COLO668 (cell line): ENCODE measurements at regions not wholly inside any gene's neighbourhood (a gene's known extent, or its start where the extent isn't known, plus 50 kb on each side); places are given as distances from the start of the nearest gene placed in this dataset.

Experiments used
- DNase-seq: peaks from one replicate; lab custom pipeline; 2025; ENCODE audit not compliant: unreplicated experiment; lab: John Stamatoyannopoulos, UW

- no peak for DNase-seq
These were observed 384.1 kb upstream of the PLXNA2 start for GRCh38 chr1:208628022-208628914.

GRCh38 chr1:208631092-208631491 lies 386.9 kb upstream of the PLXNA2 start:
- no peak for DNase-seq

GRCh38 chr1:208631506-208631905 lies 387.3 kb upstream of the PLXNA2 start:
- DNase-seq, result no peak

GRCh38 chr1:208634346-208635140 lies 390.4 kb upstream of the PLXNA2 start:
- DNase-seq, result no peak

GRCh38 chr1:208637181-208637580 lies 393.0 kb upstream of the PLXNA2 start:
- no peak for DNase-seq

GRCh38 chr1:208639382-208639781 lies 395.2 kb upstream of the PLXNA2 start:
- DNase-seq, result no peak

GRCh38 chr1:208640295-208640694 lies 396.1 kb upstream of the PLXNA2 start:
- DNase-seq, result no peak

GRCh38 chr1:208641579-208642280 lies 397.5 kb upstream of the PLXNA2 start:
- DNase-seq, result no peak

- no peak for DNase-seq
These were observed 398.9 kb upstream of the PLXNA2 start for GRCh38 chr1:208643005-208643597.

- DNase-seq, result no peak
These were observed 400.4 kb upstream of the PLXNA2 start for GRCh38 chr1:208644401-208645160.

- DNase-seq, result no peak
These were observed 402.2 kb upstream of the PLXNA2 start for GRCh38 chr1:208646431-208646830.

- DNase-seq, result no peak
These were observed 404.0 kb upstream of the PLXNA2 start for GRCh38 chr1:208648146-208648545.

- peak; percentile 63 for DNase-seq
These were observed 408.3 kb upstream of the PLXNA2 start for GRCh38 chr1:208652296-208653160.

- no peak for DNase-seq
These were observed 409.2 kb upstream of the PLXNA2 start for GRCh38 chr1:208653426-208653825.

- DNase-seq, result peak; percentile 32
These were observed 410.1 kb upstream of the PLXNA2 start for GRCh38 chr1:208654241-208654640.

- DNase-seq, result no peak
These were observed 421.8 kb upstream of the PLXNA2 start for GRCh38 chr1:208665936-208666335.

- no peak for DNase-seq
These were observed 424.8 kb upstream of the PLXNA2 start for GRCh38 chr1:208668991-208669390.

GRCh38 chr1:208670778-208671177 lies 426.6 kb upstream of the PLXNA2 start:
- no peak for DNase-seq

GRCh38 chr1:208681878-208682663 lies 437.9 kb upstream of the PLXNA2 start:
- no peak for DNase-seq
